Osteocyte (in vitro differentiated cells): ENCODE measurements at regions not wholly inside any gene's neighbourhood (a gene's known extent, or its start where the extent isn't known, plus 50 kb on each side); places are given as distances from the start of the nearest gene placed in this dataset.

ENCODE experiments used
- DNase-seq: peaks from one replicate; pipeline ENCODE4 v3.0.0; 2021; ENCODE audit warnings: mixed read lengths; ENCODE audit not compliant: unreplicated experiment; ENCODE audit errors: extremely low spot score
- H3K27ac Mint-ChIP-seq: one replicate; pipeline ENCODE4 v1.8.0; 2021; ENCODE audit warnings: mild to moderate bottlenecking, mixed read lengths; ENCODE audit not compliant: unreplicated experiment
- H3K27me3 Mint-ChIP-seq: one replicate; pipeline ENCODE4 v1.8.0; 2021; ENCODE audit warnings: mixed read lengths; ENCODE audit not compliant: unreplicated experiment
- H3K36me3 Mint-ChIP-seq: one replicate; pipeline ENCODE4 v1.8.0; 2021; ENCODE audit warnings: mixed read lengths; ENCODE audit not compliant: unreplicated experiment
- H3K4me1 Mint-ChIP-seq: one replicate; pipeline ENCODE4 v1.8.0; 2021; ENCODE audit warnings: mixed read lengths; ENCODE audit not compliant: unreplicated experiment
- H3K4me3 Mint-ChIP-seq: one replicate; pipeline ENCODE4 v1.8.0; 2021; ENCODE audit warnings: mild to moderate bottlenecking, moderate library complexity, mixed read lengths; ENCODE audit not compliant: unreplicated experiment
- H3K9me3 Mint-ChIP-seq: one replicate; pipeline ENCODE4 v1.8.0; 2021; ENCODE audit warnings: mixed read lengths; ENCODE audit not compliant: unreplicated experiment
- CTCF ChIP-seq: fragments of 200-600 bp; sonication (generic); IDR thresholded peaks from 2 replicates; pipeline ENCODE4 v1.5.0; 2021; ENCODE audit warnings: antibody characterized with exemption, mild to moderate bottlenecking, moderate library complexity

- Mint-ChIP-seq H3K36me3 (no peaks in the 10 kb centered on the region), H3K4me3 (no peak overlapping the region), H3K27ac (no peak overlapping the region), H3K4me1 (peaks cover 6% of the 10 kb centered on the region), H3K27me3 (peaks cover 5% of the 10 kb centered on the region), H3K9me3 (no peaks in the 10 kb centered on the region)
- no peak for TF ChIP-seq CTCF
- no peak for DNase-seq
Observed at GRCh38 chr5:116674881-116675625, 100.4 kb upstream of the SEMA6A start.

GRCh38 chr5:116673453-116673852 is 98.8 kb upstream of the SEMA6A start:
- no peak for TF ChIP-seq CTCF
- peaks cover 6% of the 10 kb centered on the region for H3K4me1 Mint-ChIP-seq
- H3K27me3 Mint-ChIP-seq, result peaks cover 5% of the 10 kb centered on the region
- H3K9me3 Mint-ChIP-seq, result no peaks in the 10 kb centered on the region
- DNase-seq, result no peak
- no peak overlapping the region for H3K4me3 Mint-ChIP-seq
- no peaks in the 10 kb centered on the region for H3K36me3 Mint-ChIP-seq
- H3K27ac Mint-ChIP-seq, result no peak overlapping the region

GRCh38 chr5:116672203-116672602 is 97.6 kb upstream of the SEMA6A start:
- peaks cover 5% of the 10 kb centered on the region for H3K27me3 Mint-ChIP-seq
- no peak for TF ChIP-seq CTCF
- no peaks in the 10 kb centered on the region for H3K9me3 Mint-ChIP-seq

GRCh38 chr5:116671211-116671736 is 96.7 kb upstream of the SEMA6A start:
- no peak overlapping the region for H3K27ac Mint-ChIP-seq
- peaks cover 6% of the 10 kb centered on the region for H3K4me1 Mint-ChIP-seq
- no peak for DNase-seq
- no peak overlapping the region for H3K4me3 Mint-ChIP-seq
- no peaks in the 10 kb centered on the region for H3K36me3 Mint-ChIP-seq
- peaks cover 5% of the 10 kb centered on the region for H3K27me3 Mint-ChIP-seq
- no peaks in the 10 kb centered on the region for H3K9me3 Mint-ChIP-seq
- TF ChIP-seq CTCF, result no peak

More at GRCh38 chr5:116672203-116672602, 97.6 kb upstream of the SEMA6A start:
- Mint-ChIP-seq H3K4me1 (peaks cover 6% of the 10 kb centered on the region), H3K27ac (no peak overlapping the region), H3K36me3 (no peaks in the 10 kb centered on the region), H3K4me3 (no peak overlapping the region)
- DNase-seq, result no peak

GRCh38 chr5:116669261-116670031 is 94.8 kb upstream of the SEMA6A start:
- no peak for TF ChIP-seq CTCF
- Mint-ChIP-seq H3K36me3 (no peaks in the 10 kb centered on the region), H3K4me3 (no peak overlapping the region), H3K9me3 (no peaks in the 10 kb centered on the region), H3K27me3 (no peaks in the 10 kb centered on the region), H3K27ac (no peak overlapping the region), H3K4me1 (no peaks in the 10 kb centered on the region)
- no peak for DNase-seq
